ENCODE measurements at regions not wholly inside any gene's neighbourhood (a gene's known extent, or its start where the extent isn't known, plus 50 kb on each side); places are given as distances from the start of the nearest gene placed in this dataset.

GRCh38 chr9:129513856-129514496 lies 106.9 kb downstream of the C9orf50 start:
- TF ChIP-seq EZH2 (IDR thresholded peaks at IDR 0.05; ENCODE audit: borderline replicate concordance, low read length), result no peak
- no peak for TF ChIP-seq CTCF (conservative IDR thresholded peaks at IDR 0.05 in 1 of 2, IDR thresholded peaks at IDR 0.05 in 1 of 2; ENCODE audit: extremely low read depth in 1 of 2, insufficient read depth in 1 of 2, low read depth in 1 of 2, low read length in 2 of 2)

All from mammary epithelial cell (primary cell).